H9 (cell line): ENCODE measurements at regions not wholly inside any gene's neighbourhood (a gene's known extent, or its start where the extent isn't known, plus 50 kb on each side); places are given as distances from the start of the nearest gene placed in this dataset.

Experiments used
- DNase-seq: peaks from one replicate; pipeline ENCODE4 v3.0.0-alpha.2; 2017
- H2AFZ ChIP-seq: one replicate; pipeline ENCODE4 v1.6.1; 2013; ENCODE audit warnings: mild to moderate bottlenecking, low read length, control low read depth, moderate library complexity
- H2AK5ac ChIP-seq: 2 replicates; pipeline ENCODE4 v1.6.1; 2013; ENCODE audit warnings: low read length, control low read depth, mixed read lengths; ENCODE audit not compliant: insufficient read length
- H2BK120ac ChIP-seq: one replicate; pipeline ENCODE4 v1.6.1; 2013; ENCODE audit warnings: low read depth, mild to moderate bottlenecking, low read length, control low read depth, inconsistent platforms; ENCODE audit not compliant: poor library complexity, severe bottlenecking
- H2BK12ac ChIP-seq: 2 replicates; pipeline ENCODE4 v1.6.1; 2013; ENCODE audit warnings: low read length, control low read depth, mixed read lengths, low read depth; ENCODE audit not compliant: insufficient read length
- H2BK15ac ChIP-seq: 2 replicates; pipeline ENCODE4 v1.6.1; 2013; ENCODE audit warnings: low read depth, low read length, control low read depth
- H2BK20ac ChIP-seq: one replicate; pipeline ENCODE4 v1.6.1; 2013; ENCODE audit warnings: low read depth, mild to moderate bottlenecking, low read length, control low read depth, inconsistent platforms; ENCODE audit not compliant: poor library complexity, severe bottlenecking
- H2BK5ac ChIP-seq: 2 replicates; pipeline ENCODE4 v1.6.1; 2013; ENCODE audit warnings: low read length, control low read depth, mixed read lengths; ENCODE audit not compliant: insufficient read length
- H3K14ac ChIP-seq: 2 replicates; pipeline ENCODE4 v1.6.1; 2013; ENCODE audit warnings: low read length, control low read depth; ENCODE audit not compliant: insufficient read depth
- H3K18ac ChIP-seq: 2 replicates; pipeline ENCODE4 v1.6.1; 2013; ENCODE audit warnings: low read depth, mild to moderate bottlenecking, mixed read lengths, low read length, control low read depth; ENCODE audit not compliant: insufficient read length
- H3K23ac ChIP-seq: 2 replicates; pipeline ENCODE4 v1.6.1; 2013; ENCODE audit warnings: low read length, control low read depth, mixed read lengths, low read depth; ENCODE audit not compliant: insufficient read length
- H3K23me2 ChIP-seq: 2 replicates; pipeline ENCODE4 v1.6.1; 2013; ENCODE audit warnings: low read depth, mild to moderate bottlenecking, mixed read lengths, low read length, control low read depth; ENCODE audit not compliant: insufficient read length, poor library complexity, severe bottlenecking
- H3K27ac ChIP-seq: 2 replicates; pipeline ENCODE4 v1.5.1; 2013; ENCODE audit warnings: low read length, control low read depth, mixed read lengths, low read depth; ENCODE audit not compliant: insufficient read length
- H3K27me3 ChIP-seq: 2 replicates; pipeline ENCODE4 v1.6.1; 2013; ENCODE audit warnings: low read length, control low read depth, inconsistent platforms; ENCODE audit not compliant: insufficient read depth
- H3K4ac ChIP-seq: 2 replicates; pipeline ENCODE4 v1.6.1; 2013; ENCODE audit warnings: low read depth, mild to moderate bottlenecking, control low read depth, inconsistent platforms, low read length, moderate library complexity
- H3K4me1 ChIP-seq: 2 replicates; pipeline ENCODE4 v1.6.1; 2013; ENCODE audit warnings: low read length, control low read depth, inconsistent platforms; ENCODE audit not compliant: insufficient read depth
- H3K4me2 ChIP-seq: 2 replicates; pipeline ENCODE4 v1.6.1; 2013; ENCODE audit warnings: low read length, control low read depth, mixed read lengths; ENCODE audit not compliant: insufficient read length, insufficient read depth
- H3K56ac ChIP-seq: 2 replicates; pipeline ENCODE4 v1.6.1; 2013; ENCODE audit warnings: low read depth, mild to moderate bottlenecking, mixed read lengths, low read length, control low read depth; ENCODE audit not compliant: insufficient read length
- H3K79me1 ChIP-seq: 2 replicates; pipeline ENCODE4 v1.6.1; 2013; ENCODE audit warnings: low read depth, mild to moderate bottlenecking, moderate library complexity, low read length, control low read depth, inconsistent platforms; ENCODE audit not compliant: insufficient read depth, poor library complexity, severe bottlenecking
- H3K79me2 ChIP-seq: 2 replicates; pipeline ENCODE4 v1.6.1; 2013; ENCODE audit warnings: low read length, control low read depth, inconsistent platforms; ENCODE audit not compliant: insufficient read depth
- H3K9ac ChIP-seq: 2 replicates; pipeline ENCODE4 v1.6.1; 2013; ENCODE audit warnings: low read length, control low read depth, mixed read lengths; ENCODE audit not compliant: insufficient read length; ENCODE audit errors: extremely low read depth
- H3K9me3 ChIP-seq: one replicate; pipeline ENCODE4 v1.6.1; 2013; ENCODE audit warnings: low read depth, low read length, inconsistent platforms; ENCODE audit not compliant: control insufficient read depth
- H3T11ph ChIP-seq: one replicate; pipeline ENCODE4 v1.6.1; 2013; ENCODE audit warnings: mild to moderate bottlenecking, low read length, control low read depth, inconsistent platforms
- H4K20me1 ChIP-seq: one replicate; pipeline ENCODE4 v1.6.1; 2013; ENCODE audit not compliant: control insufficient read depth, insufficient read length, insufficient read depth
- H4K5ac ChIP-seq: 2 replicates; pipeline ENCODE4 v1.6.1; 2013; ENCODE audit warnings: low read depth, mild to moderate bottlenecking, mixed read lengths, low read length, control low read depth; ENCODE audit not compliant: insufficient read length
- H4K8ac ChIP-seq: replicated peaks from 2 replicates; pipeline ENCODE4 v1.6.1; 2013; ENCODE audit warnings: low read length, control low read depth, mixed read lengths, low read depth; ENCODE audit not compliant: insufficient read length
- H4K91ac ChIP-seq: 2 replicates; pipeline ENCODE4 v1.6.1; 2013; ENCODE audit warnings: low read depth, mild to moderate bottlenecking, moderate library complexity, mixed read lengths, low read length, control low read depth; ENCODE audit not compliant: insufficient read length
- H3K27ac Mint-ChIP-seq, 3 experiments: 2 replicates in 2 of 3; 3 replicates in 1 of 3; pipeline ENCODE4 v1.8.0; 2020 to 2021; ENCODE audit warnings: mixed read lengths in 3 of 3, mild to moderate bottlenecking in 1 of 3, moderate library complexity in 1 of 3
- H3K27me3 Mint-ChIP-seq: 2 replicates; pipeline ENCODE4 v1.8.0; 2021; ENCODE audit warnings: low read depth, mild to moderate bottlenecking, moderate library complexity, mixed read lengths
- H3K36me3 Mint-ChIP-seq, 3 experiments: 2 replicates in 2 of 3; 3 replicates in 1 of 3; pipeline ENCODE4 v1.8.0; 2020 to 2021; ENCODE audit warnings: low read depth in 3 of 3, mixed read lengths in 3 of 3; ENCODE audit not compliant: insufficient read depth in 1 of 3
- H3K4me1 Mint-ChIP-seq, 2 experiments: 2 replicates each; pipeline ENCODE4 v1.8.0; 2020; ENCODE audit warnings: mixed read lengths in 2 of 2
- H3K4me3 Mint-ChIP-seq, 2 experiments: 2 replicates in 1 of 2; 3 replicates in 1 of 2; pipeline ENCODE4 v1.8.0; 2020 to 2021; ENCODE audit warnings: mild to moderate bottlenecking in 2 of 2, mixed read lengths in 2 of 2, moderate library complexity in 1 of 2
- H3K9me3 Mint-ChIP-seq, 2 experiments: 2 replicates in 1 of 2; 3 replicates in 1 of 2; pipeline ENCODE4 v1.8.0; 2020; ENCODE audit warnings: mild to moderate bottlenecking in 2 of 2, mixed read lengths in 2 of 2, moderate library complexity in 1 of 2
- CTCF ChIP-seq: fragments of 200-600 bp; sonication (generic); conservative IDR thresholded peaks from 3 replicates; pipeline ENCODE4 v1.8.0; 2021; ENCODE audit warnings: antibody characterized with exemption, mild to moderate bottlenecking
- WGBS: extraction: QIAGEN DNeasy Blood & Tissue Kit; methylation state at CpG from one replicate; pipeline ENCODE4 v1.1.7; 2013; ENCODE audit warnings: missing lambda C conversion rate, low lambda C conversion rate, mixed read lengths; ENCODE audit not compliant: insufficient read length; ENCODE audit errors: extremely low coverage; 5-methylcytosine and 5-hydroxymethylcytosine counted together

- no peaks in the 10 kb centered on the region for H4K20me1 ChIP-seq
- no peak overlapping the region for H4K8ac ChIP-seq
- H4K5ac ChIP-seq, result no peak overlapping the region
- no peak overlapping the region for H2BK15ac ChIP-seq
- Mint-ChIP-seq H3K4me1 (no peaks in the 10 kb centered on the region), H3K27ac (no peak overlapping the region), H3K36me3 (no peaks in the 10 kb centered on the region), H3K27me3 (no peaks in the 10 kb centered on the region), H3K9me3 (no peaks in the 10 kb centered on the region), H3K4me3 (no peak overlapping the region)
- no peak overlapping the region for H3K9ac ChIP-seq
- H3K14ac ChIP-seq, result no peak overlapping the region
- H2AFZ ChIP-seq, result no peak overlapping the region
- no peak for TF ChIP-seq CTCF
- H3K23me2 ChIP-seq, result no peaks in the 10 kb centered on the region
- no peaks in the 10 kb centered on the region for H3K4me1 ChIP-seq
- no peak overlapping the region for H3K4ac ChIP-seq
- no peak overlapping the region for H3K18ac ChIP-seq
- no peak overlapping the region for H2BK5ac ChIP-seq
- no peak overlapping the region for H3K4me2 ChIP-seq
- no peak overlapping the region for H2BK120ac ChIP-seq
- DNase-seq, result no peak
- H2AK5ac ChIP-seq, result no peak overlapping the region
- no peak overlapping the region for H3K23ac ChIP-seq
- no peak overlapping the region for H2BK20ac ChIP-seq
- WGBS, result no CpG with 5 or more reads among the region's 1 CpG
- no peak overlapping the region for H3K56ac ChIP-seq
- H3T11ph ChIP-seq, result no peak overlapping the region
- H3K79me1 ChIP-seq, result no peaks in the 10 kb centered on the region
- no peak overlapping the region for H4K91ac ChIP-seq
- no peak overlapping the region for H2BK12ac ChIP-seq
- no peaks in the 10 kb centered on the region for H3K27me3 ChIP-seq
- no peaks in the 10 kb centered on the region for H3K9me3 ChIP-seq
- H3K79me2 ChIP-seq, result no peaks in the 10 kb centered on the region
- H3K27ac ChIP-seq, result no peak overlapping the region
These were observed 360.6 kb upstream of the MEF2C start for GRCh38 chr5:89243611-89244010.
